ENCODE measurements at regions not wholly inside any gene's neighbourhood (a gene's known extent, or its start where the extent isn't known, plus 50 kb on each side); places are given as distances from the start of the nearest gene placed in this dataset.

DNA sequence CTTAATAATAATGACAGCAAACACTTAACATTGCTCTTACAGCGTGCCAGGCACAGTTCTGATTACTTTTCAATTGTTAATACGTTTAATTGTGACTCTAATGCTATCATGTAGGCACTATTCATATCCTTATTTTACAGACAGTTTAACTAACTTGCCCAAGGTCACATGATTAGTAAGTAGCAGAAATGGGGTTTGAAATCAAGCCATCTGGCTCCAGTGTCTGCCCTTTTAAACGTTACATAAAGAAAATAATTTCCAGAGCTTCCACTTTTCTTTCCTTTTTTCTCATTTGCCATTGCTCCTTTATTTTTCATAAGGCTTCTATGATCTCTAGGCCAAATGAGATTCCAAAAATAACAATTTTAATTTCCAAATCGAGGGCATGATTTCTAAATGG, 50.6 kb upstream of the IKZF2 start:
- Histone ChIP-seq H3K4me3 (ENCODE audit: low read length) (no peak overlapping the region), H3K27me3 (ENCODE audit: control insufficient read depth in 1 of 2, insufficient read depth in 2 of 2, low read length in 2 of 2) (no peaks in the 10 kb centered on the region), H3K9me3 (ENCODE audit: control insufficient read depth in 1 of 2, insufficient read depth in 1 of 2, low read length in 2 of 2) (peaks cover 0 to 4% of the 10 kb centered on the region in 2 experiments), H3K4me1 (ENCODE audit: insufficient read depth, low read length) (no peaks in the 10 kb centered on the region), H3K27ac (ENCODE audit: low read depth in 1 of 2, low read length in 2 of 2) (no peak overlapping the region), H3K36me3 (ENCODE audit: insufficient read depth, low read length) (no peaks in the 10 kb centered on the region)
- no peak overlapping the region for H3K4me3 Mint-ChIP-seq
- no peaks in the 10 kb centered on the region for H3K27me3 Mint-ChIP-seq
- H3K36me3 Mint-ChIP-seq (ENCODE audit: low read depth), result no peaks in the 10 kb centered on the region
- CTCF ChIA-PET, result no interaction called here
- DNase-seq, result no peak
- POLR2A ChIA-PET, result no interaction called here
- no peak for ATAC-seq (ENCODE audit: poor library complexity)
- H3K9me3 Mint-ChIP-seq, result no peaks in the 10 kb centered on the region
- TF ChIP-seq CTCF (IDR thresholded peaks at IDR 0.05), result no peak
- no peak overlapping the region for H3K27ac Mint-ChIP-seq
- H3K4me1 Mint-ChIP-seq (ENCODE audit: low read depth), result no peaks in the 10 kb centered on the region
- intact Hi-C loops (cut with DNase I, micrococcal nuclease), result no loop called here

DNA sequence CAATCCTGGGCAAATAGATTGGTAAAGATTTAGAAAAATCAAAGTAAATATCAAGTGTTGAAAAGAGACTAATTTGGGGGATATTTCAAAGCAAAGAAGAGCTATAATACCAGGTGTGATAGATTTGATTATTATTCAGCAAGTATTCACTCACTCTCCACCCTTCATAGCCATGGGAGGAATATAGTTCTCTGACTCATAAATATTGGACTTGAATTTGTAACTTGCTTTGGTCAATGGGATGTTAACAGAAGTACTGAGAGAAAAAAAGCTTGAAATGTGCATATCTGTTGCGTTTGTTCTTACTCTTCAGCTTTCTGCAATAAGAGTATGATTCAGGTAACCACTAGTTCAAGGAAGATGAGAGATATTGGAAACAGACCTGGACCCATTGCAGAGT, 54.5 kb upstream of the IKZF2 start:
- Histone ChIP-seq H3K36me3 (ENCODE audit: insufficient read depth, low read length) (no peaks in the 10 kb centered on the region), H3K27me3 (ENCODE audit: control insufficient read depth in 1 of 2, insufficient read depth in 2 of 2, low read length in 2 of 2) (no peaks in the 10 kb centered on the region), H3K4me3 (ENCODE audit: low read length) (no peak overlapping the region), H3K4me1 (ENCODE audit: insufficient read depth, low read length) (no peaks in the 10 kb centered on the region), H3K27ac (ENCODE audit: low read depth in 1 of 2, low read length in 2 of 2) (no peak overlapping the region), H3K9me3 (ENCODE audit: control insufficient read depth in 1 of 2, insufficient read depth in 1 of 2, low read length in 2 of 2) (no peaks in the 10 kb centered on the region)
- H3K36me3 Mint-ChIP-seq (ENCODE audit: low read depth), result no peaks in the 10 kb centered on the region
- TF ChIP-seq CTCF (IDR thresholded peaks at IDR 0.05), result no peak
- no peak for ATAC-seq (ENCODE audit: poor library complexity)
- POLR2A ChIA-PET, result no interaction called here
- CTCF ChIA-PET, result no interaction called here
- H3K9me3 Mint-ChIP-seq, result no peaks in the 10 kb centered on the region
- H3K4me1 Mint-ChIP-seq (ENCODE audit: low read depth), result no peaks in the 10 kb centered on the region
- DNase-seq, result no peak
- intact Hi-C loops (cut with DNase I, micrococcal nuclease), result no loop called here
- H3K4me3 Mint-ChIP-seq, result no peak overlapping the region
- H3K27ac Mint-ChIP-seq, result no peak overlapping the region
- H3K27me3 Mint-ChIP-seq, result no peaks in the 10 kb centered on the region

GRCh38 chr2:213213186-213213585, 61.8 kb upstream of the IKZF2 start:
- Mint-ChIP-seq H3K4me3 (no peak overlapping the region), H3K4me1 (ENCODE audit: low read depth) (no peaks in the 10 kb centered on the region), H3K9me3 (no peaks in the 10 kb centered on the region), H3K36me3 (ENCODE audit: low read depth) (no peaks in the 10 kb centered on the region), H3K27me3 (no peaks in the 10 kb centered on the region), H3K27ac (no peak overlapping the region)
- Histone ChIP-seq H3K9me3 (ENCODE audit: control insufficient read depth in 1 of 2, insufficient read depth in 1 of 2, low read length in 2 of 2) (no peaks in the 10 kb centered on the region), H3K4me1 (ENCODE audit: insufficient read depth, low read length) (no peaks in the 10 kb centered on the region), H3K27me3 (ENCODE audit: control insufficient read depth in 1 of 2, insufficient read depth in 2 of 2, low read length in 2 of 2) (no peaks in the 10 kb centered on the region), H3K36me3 (ENCODE audit: insufficient read depth, low read length) (no peaks in the 10 kb centered on the region), H3K27ac (ENCODE audit: low read depth in 1 of 2, low read length in 2 of 2) (no peak overlapping the region), H3K4me3 (ENCODE audit: low read length) (no peak overlapping the region)
- intact Hi-C loops (cut with DNase I, micrococcal nuclease), result no loop called here
- ATAC-seq (ENCODE audit: poor library complexity) (no peak), DNase-seq (no peak)
- ChIA-PET POLR2A (no interaction called here), CTCF (no interaction called here)
- no peak for TF ChIP-seq CTCF (IDR thresholded peaks at IDR 0.05)

All from CD4-positive, alpha-beta T cell (primary cell).